HG02642 (cell line): ENCODE measurements at regions not wholly inside any gene's neighbourhood (a gene's known extent, or its start where the extent isn't known, plus 50 kb on each side); places are given as distances from the start of the nearest gene placed in this dataset.

Experiments used
- ATAC-seq: cut with Tn5 transposase; IDR thresholded peaks from one replicate; pipeline ENCODE4 v1.9.1; 2021; ENCODE audit warnings: mild to moderate bottlenecking; ENCODE audit not compliant: unreplicated experiment, poor library complexity

- ATAC-seq: no peak
Observed at GRCh38 chr5:56369361-56369811, 136.3 kb upstream of the ANKRD55 start.

- no peak for ATAC-seq
Observed at GRCh38 chr5:56367748-56368147, 134.6 kb upstream of the ANKRD55 start.

- ATAC-seq: no peak
Observed at GRCh38 chr5:56366986-56367385, 133.9 kb upstream of the ANKRD55 start.

GRCh38 chr5:56361398-56361797 lies 128.3 kb upstream of the ANKRD55 start:
- ATAC-seq: no peak

- no peak for ATAC-seq
Observed at GRCh38 chr5:56360816-56361215, 127.7 kb upstream of the ANKRD55 start.

GRCh38 chr5:56359809-56360685 lies 126.9 kb upstream of the ANKRD55 start:
- ATAC-seq: no peak

GRCh38 chr5:56358703-56359681 lies 125.9 kb upstream of the ANKRD55 start:
- ATAC-seq: no peak

GRCh38 chr5:56358046-56358445 lies 124.9 kb upstream of the ANKRD55 start:
- no peak for ATAC-seq

GRCh38 chr5:56357426-56357825 lies 124.3 kb upstream of the ANKRD55 start:
- ATAC-seq: no peak

- ATAC-seq: no peak
Observed at GRCh38 chr5:56356836-56357160, 123.7 kb upstream of the ANKRD55 start.

- ATAC-seq: no peak
Observed at GRCh38 chr5:56356121-56356835, 123.1 kb upstream of the ANKRD55 start.

- ATAC-seq: no peak
Observed at GRCh38 chr5:56354836-56355235, 121.7 kb upstream of the ANKRD55 start.

GRCh38 chr5:56352808-56353590 lies 119.9 kb upstream of the ANKRD55 start:
- ATAC-seq: no peak

GRCh38 chr5:56350597-56351170 lies 117.6 kb upstream of the ANKRD55 start:
- no peak for ATAC-seq

GRCh38 chr5:56350011-56350596 lies 117.0 kb upstream of the ANKRD55 start:
- ATAC-seq: no peak

GRCh38 chr5:56349461-56349860 lies 116.3 kb upstream of the ANKRD55 start:
- no peak for ATAC-seq

GRCh38 chr5:56346741-56347535 lies 113.8 kb upstream of the ANKRD55 start:
- no peak for ATAC-seq

GRCh38 chr5:56346044-56346710 lies 113.0 kb upstream of the ANKRD55 start:
- no peak for ATAC-seq
